Ovary (tissue), 7 donors: ENCODE measurements at regions not wholly inside any gene's neighbourhood (a gene's known extent, or its start where the extent isn't known, plus 50 kb on each side); places are given as distances from the start of the nearest gene placed in this dataset.
A peak's percentile ranks its signal among the peaks of the same experiment; 100 is the strongest.

Experiments
- DNase-seq, 5 donors: peaks; one replicate each; pipeline ENCODE4 v3.0.0-alpha.2; 2019 to 2020
- H3K27ac ChIP-seq, 2 donors: fragments of 200-600 bp; one replicate each; pipeline versions ENCODE4 v1.5.1 to v1.8.0; 2019 to 2022
- H3K27me3 ChIP-seq: fragments of 200-600 bp; one replicate; pipeline ENCODE4 v1.8.0; 2022
- H3K36me3 ChIP-seq: fragments of 200-600 bp; sonication (generic); one replicate; pipeline ENCODE4 v1.5.1; 2019
- H3K4me1 ChIP-seq: one replicate; pipeline ENCODE4 v1.8.1; 2013; ENCODE audit warnings: mild to moderate bottlenecking, moderate library complexity; ENCODE audit not compliant: insufficient read depth
- H3K4me3 ChIP-seq: fragments of 200-600 bp; sonication (generic); one replicate; pipeline ENCODE4 v1.5.1; 2017
- H3K9me3 ChIP-seq, 2 donors: fragments of 200-600 bp in 1 of 2; sonication (generic) in 1 of 2; one replicate each; pipeline versions ENCODE4 v1.5.1 to v1.8.1; 2013 to 2019; ENCODE audit warnings: mild to moderate bottlenecking in 1 of 2, moderate library complexity in 1 of 2
- EP300 ChIP-seq: sonication (generic); formaldehyde crosslinking; IDR thresholded peaks from one replicate; pipeline ENCODE4 v1.6.1; 2017; ENCODE audit warnings: antibody characterized with exemption
- POLR2A ChIP-seq: fragments of 450-650 bp; IDR thresholded peaks from one replicate; pipeline ENCODE4 v1.6.1; 2017; ENCODE audit warnings: antibody characterized with exemption, mild to moderate bottlenecking, moderate library complexity
- WGBS, 3 donors: extraction: QIAGEN DNeasy Blood & Tissue Kit in 1 of 3; methylation state at CpG; one replicate each; pipeline versions ENCODE4 v1.1.5 to v1.1.7; 2013 to 2017; 5-methylcytosine and 5-hydroxymethylcytosine counted together
- intact Hi-C, 4 donors: fragments of 100-400 bp; cut with DNase I; formaldehyde crosslinking; loops; one replicate each; pipeline versions ENCODE4 v1.11.0 to v1.15.1; 2022 to 2023
- TF ChIP-seq, protein P1 (sequence below), 3 donors: fragments of 450-650 bp in 2 of 3; fragments of 200-600 bp in 1 of 3; IDR thresholded peaks; one replicate each; pipeline versions ENCODE4 v1.5.1 to v1.8.0; 2016 to 2022; ENCODE audit warnings: antibody characterized with exemption in 3 of 3, mild to moderate bottlenecking in 1 of 3
- donor health status: DM: no; HTN: no; CAD: no; lungs with moderate emphysema.
- donor health status: DM: no; HTN: no; CAD: no.
- donor health status: Bipolar disorder and iron deficiency.
- donor health status: DM: no; HTN: no; CAD: no.
- donor health status: DM: yes; HTN: yes; CAD: no.

DNA sequence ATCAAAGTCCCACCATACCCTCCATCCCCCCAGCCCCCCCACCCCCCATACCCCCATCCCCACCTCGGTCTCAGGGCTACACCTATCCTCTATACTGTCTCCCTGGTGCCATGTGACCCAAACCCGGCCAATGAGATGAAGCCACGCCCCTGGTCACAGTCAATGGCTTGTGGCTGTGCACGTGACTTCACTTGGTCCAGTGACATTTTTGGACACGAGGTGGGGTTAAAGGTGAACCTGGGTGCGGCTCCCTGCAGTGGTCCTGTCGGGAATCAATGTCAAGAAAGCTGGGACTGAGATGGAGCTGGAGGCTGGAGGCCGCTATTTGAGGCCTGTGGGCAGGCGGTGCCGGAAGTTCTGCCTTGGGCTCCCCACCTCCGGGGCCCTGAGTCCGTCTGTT, 100.7 kb upstream of the MAP1LC3B2 start:
- H3K27me3 ChIP-seq = no peaks in the 10 kb centered on the region
- peak in 1 of 5 donors; percentile 26 for DNase-seq
- H3K36me3 ChIP-seq = no peaks in the 10 kb centered on the region
- intact Hi-C loops = loop anchor here in 1 of 4 donors (10.0 kb wide), 1 partner anchor 126 kb away; no protein-coding TSS in a partner anchor
- WGBS, 3 donors = 90 to 96% (median 91%) methylated on average over 12 of the region's 12 CpGs
- no peaks in the 10 kb centered on the region for H3K9me3 ChIP-seq
- H3K4me1 ChIP-seq = peaks cover 8% of the 10 kb centered on the region
- no peak overlapping the region for H3K4me3 ChIP-seq
- no peak overlapping the region for H3K27ac ChIP-seq
- TF ChIP-seq EP300 = no peak
- TF ChIP-seq POLR2A = no peak
- TF ChIP-seq, protein P1, sequence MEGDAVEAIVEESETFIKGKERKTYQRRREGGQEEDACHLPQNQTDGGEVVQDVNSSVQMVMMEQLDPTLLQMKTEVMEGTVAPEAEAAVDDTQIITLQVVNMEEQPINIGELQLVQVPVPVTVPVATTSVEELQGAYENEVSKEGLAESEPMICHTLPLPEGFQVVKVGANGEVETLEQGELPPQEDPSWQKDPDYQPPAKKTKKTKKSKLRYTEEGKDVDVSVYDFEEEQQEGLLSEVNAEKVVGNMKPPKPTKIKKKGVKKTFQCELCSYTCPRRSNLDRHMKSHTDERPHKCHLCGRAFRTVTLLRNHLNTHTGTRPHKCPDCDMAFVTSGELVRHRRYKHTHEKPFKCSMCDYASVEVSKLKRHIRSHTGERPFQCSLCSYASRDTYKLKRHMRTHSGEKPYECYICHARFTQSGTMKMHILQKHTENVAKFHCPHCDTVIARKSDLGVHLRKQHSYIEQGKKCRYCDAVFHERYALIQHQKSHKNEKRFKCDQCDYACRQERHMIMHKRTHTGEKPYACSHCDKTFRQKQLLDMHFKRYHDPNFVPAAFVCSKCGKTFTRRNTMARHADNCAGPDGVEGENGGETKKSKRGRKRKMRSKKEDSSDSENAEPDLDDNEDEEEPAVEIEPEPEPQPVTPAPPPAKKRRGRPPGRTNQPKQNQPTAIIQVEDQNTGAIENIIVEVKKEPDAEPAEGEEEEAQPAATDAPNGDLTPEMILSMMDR (IDR thresholded peaks at IDR 0.05) = no peak

DNA sequence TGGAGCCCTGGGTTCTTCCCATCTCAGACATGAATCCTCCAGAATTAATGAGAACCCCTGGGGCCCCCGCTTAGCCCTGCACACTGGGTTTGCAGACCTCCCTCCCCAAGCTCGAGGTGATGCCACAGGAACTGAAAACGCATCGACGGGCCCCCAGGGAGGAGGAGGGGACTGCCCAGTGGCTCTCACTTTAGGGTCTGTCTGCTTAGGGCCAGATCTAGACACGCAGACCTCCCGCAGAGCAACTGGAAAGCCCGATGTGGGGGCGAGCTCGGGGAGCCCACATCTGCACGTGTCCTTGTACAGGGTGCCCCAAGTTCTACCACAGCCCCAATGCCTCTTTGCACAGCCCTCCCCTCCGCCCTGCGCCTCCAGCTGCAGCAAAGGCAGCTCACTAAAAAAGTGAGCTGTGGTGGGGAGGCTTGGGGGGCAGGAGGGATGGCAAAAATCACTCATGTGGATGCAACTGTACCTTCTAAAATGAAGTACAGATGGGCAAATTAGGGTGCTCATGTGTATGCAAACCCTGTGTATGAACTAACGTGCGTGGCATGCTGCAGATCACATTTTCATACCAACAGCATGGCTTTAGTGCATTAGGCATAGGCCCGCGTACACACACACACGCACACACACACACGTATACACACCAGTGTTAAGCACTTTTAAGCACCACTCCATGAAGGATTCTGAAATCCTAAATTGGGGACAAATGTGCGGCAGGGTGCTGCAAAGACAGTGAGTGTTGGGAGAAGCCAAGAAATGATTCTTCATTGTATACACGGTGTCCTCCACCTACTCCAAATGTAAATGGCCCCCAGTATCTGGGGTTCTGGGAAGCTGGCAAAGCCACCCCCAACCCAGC, 99.9 kb upstream of the MAP1LC3B2 start:
- no peaks in the 10 kb centered on the region for H3K36me3 ChIP-seq
- no peaks in the 10 kb centered on the region for H3K27me3 ChIP-seq
- H3K4me1 ChIP-seq = peaks cover 8% of the 10 kb centered on the region
- DNase-seq = no peak
- H3K4me3 ChIP-seq = no peak overlapping the region
- TF ChIP-seq POLR2A = no peak
- no peak for TF ChIP-seq EP300
- TF ChIP-seq, protein P1 (IDR thresholded peaks at IDR 0.05) = no peak
- no peaks in the 10 kb centered on the region for H3K9me3 ChIP-seq
- intact Hi-C loops = loop anchor here in 1 of 4 donors (10.0 kb wide), 1 partner anchor 126 kb away; no protein-coding TSS in a partner anchor
- H3K27ac ChIP-seq = no peak overlapping the region
- WGBS, 3 donors = 85 to 89% (median 88%) methylated on average over 21 of the region's 21 CpGs

DNA sequence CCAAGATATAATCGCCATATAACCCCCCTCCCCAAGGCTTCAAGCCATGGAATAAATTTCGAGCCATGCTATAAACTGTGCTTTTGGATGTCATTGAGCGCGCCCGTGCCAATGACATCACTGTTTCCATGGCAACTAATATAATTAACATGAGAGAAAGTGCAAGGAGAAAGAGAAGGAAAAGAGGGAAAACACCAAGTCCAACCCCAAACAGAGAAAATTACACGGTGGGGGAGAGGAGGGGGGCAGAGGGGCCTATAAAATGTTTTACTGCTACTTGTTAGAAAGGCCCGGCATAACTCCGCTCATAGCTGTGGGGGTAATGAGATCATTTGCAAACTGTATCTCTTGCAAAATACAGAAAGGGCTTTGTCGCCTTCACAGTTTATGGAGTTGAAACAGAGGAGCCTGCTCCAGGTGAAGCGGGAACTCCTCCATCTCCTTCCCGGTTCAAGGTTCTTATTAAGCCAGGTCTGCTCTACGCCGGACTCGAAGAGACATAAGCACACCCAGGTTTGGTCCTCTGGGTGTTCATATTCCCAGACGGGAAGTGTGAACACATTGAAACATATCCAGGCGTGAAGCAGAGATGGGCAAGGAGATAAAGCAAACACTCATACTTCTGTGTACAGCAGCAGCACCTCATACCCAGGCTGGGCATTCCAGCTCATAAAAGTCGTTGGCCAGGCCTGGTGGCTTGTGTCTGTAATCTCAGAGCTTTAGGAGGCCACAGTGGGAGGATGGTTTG, 99.1 kb upstream of the MAP1LC3B2 start:
- H3K27ac ChIP-seq = no peak overlapping the region
- H3K27me3 ChIP-seq = no peaks in the 10 kb centered on the region
- intact Hi-C loops = loop anchor here in 1 of 4 donors (10.0 kb wide), 1 partner anchor 125 kb away; no protein-coding TSS in a partner anchor
- WGBS, 3 donors = 80 to 85% (median 84%) methylated on average over 17 of the region's 17 CpGs
- no peaks in the 10 kb centered on the region for H3K36me3 ChIP-seq
- H3K9me3 ChIP-seq = no peaks in the 10 kb centered on the region
- DNase-seq = no peak
- TF ChIP-seq, protein P1 (IDR thresholded peaks at IDR 0.05) = no peak
- H3K4me1 ChIP-seq = peaks cover 7% of the 10 kb centered on the region
- no peak overlapping the region for H3K4me3 ChIP-seq

DNA sequence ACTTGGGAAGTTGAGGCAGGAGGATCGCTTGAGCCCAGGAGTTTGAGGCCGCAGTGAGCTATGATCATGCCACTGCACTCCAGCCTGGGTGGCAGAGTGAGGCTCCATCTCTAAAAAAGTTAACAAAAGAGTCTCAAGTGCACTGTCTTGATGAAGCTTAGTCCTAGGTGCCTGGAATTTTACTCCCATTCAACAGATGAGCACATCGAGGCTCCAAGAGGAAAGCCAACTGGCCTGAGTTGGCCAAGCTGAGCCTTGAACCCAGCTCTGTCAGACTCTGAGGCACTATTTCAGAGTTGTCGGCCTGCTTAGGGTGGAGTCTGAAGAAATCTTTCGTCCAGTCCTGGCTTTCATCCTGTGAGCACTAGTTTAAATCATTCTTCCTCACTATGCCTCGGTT, 98.1 kb upstream of the MAP1LC3B2 start:
- WGBS, 3 donors = 97 to 100% (median 99%) methylated on average over 6 of the region's 6 CpGs
- H3K4me1 ChIP-seq = peaks cover 4% of the 10 kb centered on the region
- intact Hi-C loops = no loop called here
- no peaks in the 10 kb centered on the region for H3K36me3 ChIP-seq
- TF ChIP-seq POLR2A (no peak), EP300 (no peak)
- TF ChIP-seq, protein P1 (IDR thresholded peaks at IDR 0.05) = no peak
- no peak overlapping the region for H3K4me3 ChIP-seq
- peak in 1 of 5 donors; percentile 16 for DNase-seq
- H3K27ac ChIP-seq = no peak overlapping the region
- H3K27me3 ChIP-seq = no peaks in the 10 kb centered on the region
- H3K9me3 ChIP-seq = no peaks in the 10 kb centered on the region
